LoVo (cell line): ENCODE measurements at regions not wholly inside any gene's neighbourhood (a gene's known extent, or its start where the extent isn't known, plus 50 kb on each side); places are given as distances from the start of the nearest gene placed in this dataset.

Experiments used
- DNase-seq: peaks from one replicate; pipeline ENCODE4 v3.0.0-alpha.2; 2016; ENCODE audit warnings: low spot score

DNA sequence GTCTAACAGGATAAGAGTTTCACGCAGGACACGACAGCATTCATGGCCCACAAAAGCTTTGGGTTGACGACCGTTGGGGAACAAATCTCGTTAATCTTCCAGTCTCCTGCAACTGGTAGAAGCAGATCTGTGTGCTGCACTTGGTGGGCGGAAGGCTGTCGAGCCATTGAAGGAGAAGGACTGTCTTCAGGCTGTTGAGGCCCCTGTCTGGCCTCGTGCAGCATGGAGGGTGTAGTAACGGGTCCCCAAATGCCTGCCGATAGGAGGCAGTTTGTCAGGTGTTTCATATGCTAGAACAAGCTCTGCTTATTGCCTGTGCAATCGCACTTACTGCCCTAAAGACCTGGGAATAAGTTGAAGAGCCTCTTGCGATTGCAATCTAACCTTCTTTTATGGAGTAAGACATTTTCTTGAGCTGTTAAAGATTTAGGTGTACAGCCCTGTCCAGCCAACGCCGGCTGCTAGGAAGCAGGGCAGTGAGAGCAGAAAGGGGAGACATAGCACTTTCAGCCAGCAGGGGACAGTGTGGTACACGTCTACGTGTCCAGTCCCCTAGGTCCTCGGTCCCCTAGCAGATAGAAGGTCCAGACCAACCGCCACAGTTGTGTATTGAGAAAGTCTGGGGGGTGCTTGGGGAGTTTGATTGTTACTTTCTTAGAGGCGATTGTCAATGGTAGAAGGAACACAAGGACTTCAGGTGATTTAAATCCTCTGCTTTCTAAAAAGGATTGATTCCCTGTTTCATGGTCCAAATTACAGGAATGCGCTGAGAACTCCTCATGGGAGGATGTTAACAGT, 102.3 kb upstream of the TMPRSS2 start:
- DNase-seq, result peak; percentile 56

DNA sequence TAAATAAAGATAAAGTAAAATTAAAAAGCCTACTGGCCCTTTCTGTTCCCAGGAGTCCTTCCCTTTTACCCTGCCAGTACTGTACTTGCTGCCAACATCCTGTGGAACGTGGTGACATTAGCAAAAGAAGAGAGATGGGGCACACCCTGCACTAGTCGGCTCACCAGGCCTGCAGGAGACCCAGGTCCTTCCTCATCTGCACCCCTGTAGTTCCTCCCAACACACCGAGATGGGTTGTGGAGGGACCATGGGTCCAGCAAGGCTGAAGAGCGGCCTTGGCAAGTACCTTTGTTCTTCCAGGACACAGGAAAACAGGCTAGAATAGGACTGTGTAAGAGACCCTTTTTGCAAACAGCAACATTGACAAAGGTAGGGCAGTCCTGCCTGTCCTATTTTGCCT, 98.7 kb upstream of the TMPRSS2 start:
- no peak for DNase-seq

DNA sequence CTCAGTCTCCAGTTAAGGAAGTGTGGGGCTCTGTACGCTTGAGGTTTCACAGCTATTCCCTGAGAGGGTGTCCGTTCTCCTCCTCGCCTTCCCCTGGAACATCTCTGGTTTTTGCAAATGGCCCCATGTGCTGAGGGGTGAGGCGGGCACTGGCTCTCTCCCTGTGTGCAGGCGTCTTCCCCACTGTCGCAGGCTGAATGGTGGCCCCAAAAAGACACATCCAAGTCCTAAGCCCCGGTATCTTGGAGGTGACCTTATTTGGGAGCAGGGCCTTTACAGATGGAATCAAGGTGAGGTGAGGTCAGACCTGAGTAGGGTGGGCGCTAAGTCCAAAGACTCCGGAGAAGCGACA, 98.0 kb upstream of the TMPRSS2 start:
- no peak for DNase-seq

DNA sequence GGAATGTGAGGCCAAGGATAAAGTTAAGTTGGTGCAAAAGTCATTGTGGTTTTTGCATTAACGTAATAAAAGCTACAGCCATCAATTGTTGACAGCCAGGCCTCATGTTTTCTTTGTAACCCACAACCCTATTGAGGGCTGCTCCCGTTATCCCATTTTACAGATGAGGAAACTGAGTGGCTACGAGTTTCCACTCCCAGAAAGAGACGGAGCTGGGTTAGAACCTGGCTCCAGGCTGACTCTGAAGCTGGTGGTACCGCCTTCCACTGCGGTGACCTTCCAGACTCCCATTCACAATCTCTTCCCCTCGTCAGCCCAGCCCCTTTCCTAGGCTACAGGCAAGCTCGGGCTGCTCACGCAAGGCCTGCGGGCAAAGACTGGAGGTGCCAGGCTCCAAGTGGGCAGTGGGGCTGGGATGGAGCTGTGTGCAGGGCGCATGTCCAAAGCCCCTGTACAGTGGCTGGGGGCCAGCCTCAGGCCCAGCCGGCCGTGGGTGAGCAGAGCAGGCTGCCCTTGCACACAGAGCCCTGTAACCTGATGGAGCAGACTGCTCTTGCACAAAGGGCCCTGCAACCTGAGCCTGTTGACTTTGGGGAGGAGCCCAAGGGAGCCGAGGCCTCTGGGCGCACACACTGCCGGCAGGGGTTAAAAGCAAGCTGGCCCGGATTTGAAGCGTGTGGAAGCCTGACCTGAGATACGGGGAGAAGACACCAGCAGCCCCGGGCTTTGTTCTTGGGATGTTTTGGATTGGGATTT, 97.4 kb upstream of the TMPRSS2 start:
- no peak for DNase-seq

DNA sequence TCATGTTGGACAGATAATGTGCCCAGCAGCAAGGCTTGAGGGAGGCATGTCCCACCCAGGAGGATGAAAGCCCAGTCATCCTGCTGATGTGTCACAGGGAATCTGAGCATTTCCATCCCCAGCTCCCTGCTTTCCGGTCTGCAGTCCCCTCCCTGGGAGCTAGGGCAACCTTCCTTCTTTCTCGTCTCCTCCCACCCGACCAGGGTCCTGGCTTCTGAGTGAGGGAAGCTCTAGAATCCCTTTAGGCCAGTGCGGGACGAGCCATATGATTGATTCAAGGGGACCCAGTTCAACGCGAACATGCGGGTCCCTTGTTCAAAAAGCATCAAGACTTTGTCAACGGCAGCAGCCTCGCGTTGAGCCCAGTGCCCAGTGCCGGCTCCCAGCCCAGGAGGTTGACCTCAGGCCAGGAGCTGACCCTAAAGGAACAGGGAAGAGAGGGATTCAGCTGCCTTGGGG, 96.7 kb upstream of the TMPRSS2 start:
- DNase-seq, result no peak

DNA sequence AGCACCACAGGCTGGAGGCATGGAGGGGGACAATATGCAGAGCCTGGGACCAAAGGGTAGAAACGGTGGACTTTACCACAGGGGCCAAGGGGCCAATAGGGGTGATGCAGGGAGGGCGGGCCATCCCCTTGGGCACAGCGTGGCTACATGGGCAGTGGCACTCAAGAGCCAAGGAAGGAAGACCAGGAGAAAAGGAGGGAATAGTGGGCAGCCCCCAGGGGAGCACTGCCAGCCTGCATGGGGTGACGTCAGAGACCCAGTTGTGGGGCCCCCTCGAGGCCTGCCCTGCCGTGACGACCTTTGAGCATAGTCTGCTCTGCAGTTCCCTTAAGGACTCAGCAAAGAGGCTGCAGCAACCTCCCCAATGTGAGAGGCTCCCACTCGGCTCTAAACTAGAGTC, 95.5 kb upstream of the TMPRSS2 start:
- no peak for DNase-seq

DNA sequence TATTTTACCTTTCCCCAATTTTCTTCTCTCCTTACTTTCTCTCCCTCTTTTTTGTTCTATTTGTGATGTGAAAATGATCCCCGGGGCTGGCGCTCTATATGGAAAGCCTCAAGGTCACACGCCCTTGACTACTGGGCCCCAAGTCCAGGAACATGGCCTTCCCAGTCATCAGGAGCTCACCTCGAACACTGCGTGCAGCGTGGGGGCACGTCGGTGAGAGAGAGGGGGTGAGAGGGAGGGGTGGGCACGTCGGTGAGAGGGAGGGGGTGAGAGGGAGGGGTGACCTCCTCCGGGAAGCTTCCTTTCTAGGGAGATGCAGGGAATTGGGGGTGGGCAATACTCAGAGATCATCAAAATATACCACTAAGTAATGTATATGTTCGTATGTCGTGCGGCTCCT, 94.6 kb upstream of the TMPRSS2 start:
- no peak for DNase-seq

DNA sequence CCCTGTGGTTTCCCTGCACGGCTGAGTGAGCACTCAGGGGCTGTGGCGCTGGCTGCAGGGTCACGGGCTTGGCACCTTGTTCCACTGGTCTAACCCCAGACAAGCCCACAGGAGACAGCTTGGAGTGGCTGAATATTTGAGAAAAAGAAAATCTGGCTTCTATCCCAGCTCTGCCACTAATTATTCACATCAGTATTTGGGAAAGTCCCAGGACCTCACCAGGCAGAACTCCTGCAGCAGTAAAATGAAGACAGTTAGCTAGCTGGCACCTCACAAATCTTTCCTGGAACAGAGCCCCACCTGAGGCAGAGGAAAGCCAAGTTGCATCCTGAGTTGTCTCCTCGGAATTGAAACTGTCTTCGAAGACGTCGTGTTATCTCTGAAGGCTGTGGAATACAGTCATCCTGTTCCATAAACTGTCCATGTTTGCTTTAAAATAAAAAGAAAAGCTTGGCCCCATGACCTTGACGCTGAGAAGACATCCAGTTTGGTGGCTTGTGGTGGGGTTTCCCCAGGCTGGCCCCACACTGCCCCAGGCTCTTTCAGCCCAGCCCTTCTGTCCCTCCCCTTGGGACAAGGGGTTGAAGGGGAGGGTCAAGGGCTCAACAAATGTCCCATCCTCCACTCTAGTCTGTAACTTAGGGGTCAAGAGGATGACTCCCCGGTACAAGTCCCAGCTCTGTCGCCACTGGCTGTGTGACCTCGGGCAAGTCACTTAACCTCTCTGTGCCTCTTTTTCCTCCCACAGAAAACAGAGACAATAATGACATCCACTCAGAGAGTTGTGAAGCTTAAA, 93.8 kb upstream of the TMPRSS2 start:
- DNase-seq, result no peak

DNA sequence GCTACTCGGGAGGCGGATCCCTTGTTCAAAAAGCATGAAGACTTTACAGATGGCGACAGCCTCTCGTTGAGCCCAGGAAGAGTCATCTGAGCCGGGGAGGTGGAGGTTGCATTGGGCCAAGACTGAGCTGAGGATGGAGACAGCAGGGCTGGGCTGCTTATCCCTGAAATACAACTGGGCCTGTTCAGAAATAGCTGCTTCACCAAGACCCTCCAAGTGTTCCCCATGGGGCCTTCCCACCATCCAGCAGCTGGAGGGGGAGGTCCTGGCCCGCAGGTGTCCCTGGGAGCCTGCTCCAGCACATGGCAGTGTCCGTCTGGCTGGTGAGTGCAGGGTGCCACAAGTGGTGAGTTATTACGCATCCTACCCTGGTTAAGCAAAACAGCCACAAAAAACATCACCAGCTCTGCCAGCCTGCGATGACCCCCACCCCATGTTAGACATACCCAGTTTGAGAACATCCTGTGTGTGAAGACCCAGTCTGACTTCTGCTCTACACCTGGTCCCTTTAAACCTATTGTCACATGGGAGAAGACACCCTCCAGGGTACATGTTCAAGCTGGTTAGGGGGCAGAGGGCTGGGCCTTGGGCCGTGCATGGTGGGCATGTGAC, 93.1 kb upstream of the TMPRSS2 start:
- DNase-seq, result no peak

DNA sequence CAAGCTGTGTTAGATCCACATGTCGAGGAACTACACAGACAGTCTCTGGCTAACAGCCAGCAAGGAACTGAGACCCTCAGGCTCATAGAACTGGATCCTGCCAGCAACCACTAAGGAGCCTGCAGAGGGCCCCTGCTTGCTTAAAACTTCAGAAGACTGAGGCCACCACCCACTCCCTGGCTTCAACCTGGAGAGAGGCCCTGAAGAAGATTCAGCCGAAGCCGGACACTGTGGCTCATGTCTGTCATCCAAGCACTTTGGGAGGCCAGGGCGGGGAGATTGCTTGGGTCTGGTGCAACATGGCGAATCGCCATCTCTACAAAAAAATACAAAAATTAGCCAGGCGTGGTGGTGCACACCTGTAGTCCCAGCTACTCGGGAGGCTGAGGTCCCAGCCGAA, 92.6 kb upstream of the TMPRSS2 start:
- DNase-seq, result no peak

DNA sequence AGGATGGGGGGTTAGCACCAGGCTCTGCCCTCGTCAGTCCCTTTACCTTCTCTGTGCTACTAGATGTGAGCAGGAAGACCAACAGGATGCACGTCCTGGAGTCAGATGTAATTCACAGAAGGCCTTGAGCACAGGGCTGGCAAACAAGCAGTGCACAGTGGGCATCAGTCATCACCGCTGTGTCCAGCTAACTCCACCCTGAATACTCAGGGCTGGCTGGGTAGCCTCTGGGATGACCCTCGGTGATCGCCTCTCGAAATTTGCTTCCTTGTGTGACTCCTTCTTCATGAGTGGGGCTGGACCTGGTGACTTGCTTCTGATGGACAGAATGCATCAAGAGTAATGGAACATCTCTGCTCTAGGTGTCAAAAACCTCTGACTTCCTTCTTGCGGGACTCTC, 92.2 kb upstream of the TMPRSS2 start:
- no peak for DNase-seq

DNA sequence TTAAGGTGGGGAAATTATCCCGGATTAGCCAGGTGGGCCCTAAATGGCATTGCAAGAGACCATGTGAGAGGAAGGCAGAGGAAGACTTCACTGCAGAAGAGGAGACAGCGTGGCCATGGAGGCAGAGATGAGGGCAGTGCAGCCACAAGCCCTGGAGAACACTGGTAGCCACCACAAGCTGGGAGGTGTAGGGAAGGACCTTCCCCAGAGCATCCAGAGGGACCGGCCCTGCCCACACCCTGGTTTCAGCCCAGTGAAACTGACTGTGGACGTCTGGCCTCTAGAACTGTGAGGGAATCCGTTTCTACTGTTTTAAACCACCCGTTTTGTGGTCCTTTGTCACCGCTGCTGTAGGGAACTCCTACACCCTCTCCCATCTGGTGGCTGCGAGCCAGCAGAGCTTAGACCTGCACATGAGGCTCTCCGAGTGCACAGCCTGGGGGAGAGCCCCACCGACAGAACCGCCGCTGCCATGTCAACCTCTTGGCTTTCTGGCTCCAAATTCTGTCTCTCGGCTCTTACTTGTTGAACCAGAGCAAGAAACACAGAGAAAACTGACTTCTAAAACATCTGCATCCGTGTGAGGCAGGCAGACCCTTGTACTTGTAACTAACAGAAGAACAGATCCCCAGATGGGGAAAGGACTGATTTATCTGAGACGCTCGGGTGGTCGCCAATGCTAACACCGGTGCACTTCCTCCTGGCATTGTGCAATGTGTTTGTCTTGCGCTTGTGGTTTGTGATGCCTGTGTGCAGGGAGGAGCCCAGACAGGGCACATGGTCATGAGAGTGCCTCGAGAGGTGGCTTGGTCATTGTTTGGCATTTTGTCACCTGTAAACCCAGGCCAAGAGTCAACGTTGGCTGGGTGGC, 90.8 kb upstream of the TMPRSS2 start:
- no peak for DNase-seq

DNA sequence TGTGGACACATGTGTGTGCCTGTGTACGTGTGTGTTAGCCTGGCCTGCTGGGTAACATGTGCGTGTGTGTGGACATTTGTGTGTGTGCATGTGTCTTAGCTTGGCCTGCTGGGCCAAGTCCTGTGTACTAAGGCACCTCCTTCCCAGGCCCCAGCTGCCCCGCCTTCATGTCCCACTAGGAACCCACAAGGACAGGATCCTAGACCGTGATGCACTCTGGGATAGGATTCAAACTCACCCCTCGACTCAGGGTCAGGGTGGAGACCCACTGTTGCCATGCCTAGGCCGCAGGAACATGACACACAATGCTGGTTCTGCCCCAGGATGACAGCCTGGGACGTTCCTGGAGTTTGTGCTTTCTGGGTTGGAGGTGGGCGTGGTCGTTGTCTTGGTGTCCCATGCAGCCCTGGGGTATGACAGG, 89.9 kb upstream of the TMPRSS2 start:
- no peak for DNase-seq

DNA sequence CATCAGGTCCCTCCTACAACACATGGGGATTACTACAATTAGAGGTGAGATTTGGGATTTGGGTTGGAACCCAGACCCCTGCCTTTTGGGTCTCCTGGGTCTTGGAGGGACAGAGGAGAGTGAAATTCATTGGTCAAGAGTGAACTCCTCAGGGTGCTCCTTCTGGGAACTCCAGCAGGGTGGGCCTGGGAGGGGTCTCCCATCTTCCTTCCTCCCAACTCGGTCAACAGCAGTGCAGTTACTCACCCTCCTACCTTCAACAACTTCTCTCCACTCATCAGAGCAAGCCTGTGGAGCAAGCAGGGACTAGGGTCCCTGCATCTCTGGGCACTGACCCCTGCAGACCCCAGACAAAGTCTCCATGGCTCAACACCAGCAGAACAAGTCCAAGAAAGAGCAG, 89.3 kb upstream of the TMPRSS2 start:
- DNase-seq, result no peak

DNA sequence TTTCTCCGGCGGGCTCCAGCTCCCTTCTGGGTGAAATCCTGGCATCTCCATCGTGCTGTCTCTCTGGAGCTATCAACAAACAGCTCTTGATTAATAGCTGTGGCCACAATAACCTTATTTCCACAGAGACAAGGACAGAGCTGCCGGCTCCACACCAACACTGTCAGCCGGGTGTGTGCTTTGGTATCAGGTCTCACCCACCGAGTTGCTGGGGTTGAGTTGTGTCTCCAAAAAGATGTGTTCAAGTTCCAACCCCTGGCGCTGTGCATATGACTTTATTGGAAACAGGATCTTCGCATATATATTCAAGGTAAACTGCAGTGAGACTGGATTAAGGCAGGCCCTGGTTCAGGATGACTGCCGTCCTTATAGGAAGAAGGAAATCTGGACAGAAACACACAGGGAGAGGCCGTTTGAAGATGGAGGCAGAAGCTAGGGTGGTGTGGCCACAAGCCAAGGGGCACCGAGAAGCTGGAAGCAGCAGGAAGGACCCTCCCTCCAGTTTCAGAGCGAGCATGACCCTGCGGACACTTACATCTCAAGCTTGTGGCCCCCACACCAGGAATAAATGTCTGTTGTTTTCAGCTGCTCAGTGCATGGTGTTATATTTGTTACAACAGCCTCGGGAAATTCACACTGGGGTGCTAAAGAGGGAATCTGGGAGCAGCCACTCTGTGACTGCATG, 88.4 kb upstream of the TMPRSS2 start:
- DNase-seq, result no peak

DNA sequence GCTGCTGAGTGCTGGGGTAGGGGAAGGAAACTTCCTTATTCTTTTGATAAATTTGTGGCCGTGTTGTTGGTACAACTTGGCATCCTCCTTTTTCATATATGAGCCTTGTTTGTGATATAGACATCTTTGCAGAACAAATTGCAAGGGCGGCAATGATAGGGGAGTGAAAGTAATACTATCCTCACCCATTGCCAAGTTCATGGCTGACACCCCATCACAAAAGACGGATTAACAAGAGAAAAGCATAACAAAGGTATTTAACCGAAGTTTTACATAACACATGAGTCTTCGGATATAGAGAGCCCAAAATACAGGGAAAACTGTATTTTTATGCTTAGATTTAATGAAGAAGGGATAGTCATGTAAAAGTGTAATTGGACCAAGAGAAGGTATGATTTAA, 86.3 kb upstream of the TMPRSS2 start:
- DNase-seq, result no peak

DNA sequence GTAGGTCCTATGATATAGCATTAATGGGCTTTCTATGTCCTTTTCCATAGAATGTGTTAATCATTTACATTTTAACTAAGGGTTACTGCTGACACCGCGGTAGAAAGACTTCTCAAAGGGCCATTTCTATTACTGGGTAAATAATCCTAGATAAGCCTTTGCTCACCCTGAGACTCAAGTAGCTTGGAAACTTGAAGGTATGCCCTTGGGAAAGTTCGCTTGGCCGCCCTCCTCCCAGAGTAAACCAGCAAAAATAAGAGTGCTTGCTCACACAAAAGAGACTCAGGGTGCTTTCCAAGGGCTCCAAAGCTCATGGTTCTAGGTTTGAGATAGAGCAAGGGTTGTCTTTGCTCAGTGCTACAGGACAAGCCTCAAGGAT, 85.8 kb upstream of the TMPRSS2 start:
- DNase-seq, result no peak

DNA sequence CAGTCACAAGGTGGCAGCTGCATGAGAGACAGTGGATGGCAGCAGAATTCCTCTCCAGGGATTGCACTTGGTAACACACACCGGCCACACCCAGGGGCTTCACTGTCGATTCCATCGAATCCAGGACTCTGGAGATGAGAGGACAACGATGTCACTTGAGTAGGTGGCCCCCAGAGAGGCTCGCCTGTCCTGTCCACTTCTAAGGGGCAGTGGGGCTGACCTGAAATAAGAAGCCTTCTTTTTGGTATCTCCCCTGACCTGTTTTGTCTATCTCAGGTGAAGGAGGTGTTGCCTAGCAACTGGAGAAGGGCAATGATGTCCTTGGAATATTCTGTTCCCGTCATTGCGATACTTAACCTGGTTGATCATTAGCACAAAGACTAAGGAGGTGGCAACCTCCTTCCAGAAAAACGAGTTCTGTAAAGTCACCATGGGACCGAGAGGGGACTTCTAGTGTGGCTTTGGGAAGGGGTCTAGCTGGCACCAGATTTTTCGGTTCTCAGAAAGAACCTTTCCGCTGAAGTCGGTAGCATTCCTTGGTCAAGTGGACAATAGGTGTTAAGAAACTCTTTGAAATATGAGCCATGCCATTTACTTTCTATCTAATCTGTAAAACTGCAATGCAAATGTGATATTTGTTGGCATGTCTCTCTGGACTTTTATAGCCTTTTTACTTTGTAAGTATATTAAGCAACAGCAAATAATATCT, 85.2 kb upstream of the TMPRSS2 start:
- DNase-seq, result no peak

DNA sequence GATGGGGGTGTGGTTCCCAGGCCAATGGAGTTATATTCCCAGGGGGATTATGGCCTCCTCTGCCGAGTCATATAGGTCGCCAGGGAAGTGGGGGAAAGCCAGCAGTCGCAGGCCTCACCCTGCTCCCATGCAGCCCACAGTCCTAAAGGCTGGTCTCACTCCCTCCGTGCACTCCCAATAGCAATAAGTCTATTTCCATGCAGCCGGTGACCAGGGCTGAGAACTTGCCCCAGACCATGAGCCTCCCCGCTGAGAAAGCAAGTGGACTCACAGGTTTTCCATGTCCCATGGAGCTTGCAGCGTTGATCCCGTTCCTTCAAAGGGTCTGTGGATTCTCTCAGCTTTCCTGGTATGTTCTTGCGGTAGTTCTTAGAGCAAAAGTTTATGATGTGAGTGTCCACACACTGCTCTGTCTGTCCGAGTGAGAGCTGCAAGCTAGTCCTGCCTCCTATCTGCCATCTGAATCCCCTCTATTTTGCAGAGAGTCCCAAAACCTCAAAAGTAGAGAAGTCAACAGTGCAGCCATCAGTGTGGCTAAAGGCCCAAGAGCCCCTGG, 81.7 kb upstream of the TMPRSS2 start:
- no peak for DNase-seq

DNA sequence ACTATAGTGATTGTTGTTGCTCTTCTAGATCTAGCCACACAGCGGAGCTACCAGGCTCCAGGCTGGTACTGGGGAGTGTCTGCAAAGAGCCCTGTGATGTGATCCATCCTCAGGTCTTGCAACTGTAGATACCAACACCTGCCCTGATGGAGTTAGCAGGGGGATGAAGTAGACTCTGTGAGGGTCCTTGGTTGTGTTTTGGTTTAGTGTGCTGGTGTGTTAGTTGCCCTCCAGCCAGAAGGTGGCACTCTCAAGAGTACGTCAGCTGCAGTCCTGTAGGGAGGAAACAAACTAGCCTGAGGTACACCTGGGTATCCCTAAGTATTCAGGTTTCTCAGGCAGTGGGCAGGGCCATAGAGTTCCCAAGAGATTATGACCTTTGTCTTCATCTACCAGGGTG, 81.2 kb upstream of the TMPRSS2 start:
- no peak for DNase-seq
